Endodermal cell (in vitro differentiated cells): ENCODE measurements at regions not wholly inside any gene's neighbourhood (a gene's known extent, or its start where the extent isn't known, plus 50 kb on each side); places are given as distances from the start of the nearest gene placed in this dataset.

Source experiments
- DNase-seq: peaks from one replicate; pipeline ENCODE4 v3.0.0-alpha.2; 2017
- H3K27ac ChIP-seq: 2 replicates; pipeline ENCODE4 v1.5.1; 2013; ENCODE audit warnings: mild to moderate bottlenecking, low read depth, low read length, moderate library complexity
- H3K27me3 ChIP-seq: 2 replicates; pipeline ENCODE4 v1.6.1; 2013; ENCODE audit warnings: mild to moderate bottlenecking, low read length, moderate library complexity; ENCODE audit not compliant: insufficient read depth, control insufficient read depth, poor library complexity, severe bottlenecking
- H3K36me3 ChIP-seq: 2 replicates; pipeline ENCODE4 v1.7.0; 2013; ENCODE audit warnings: mild to moderate bottlenecking, low read length, moderate library complexity; ENCODE audit not compliant: control insufficient read depth, insufficient read depth
- H3K4me1 ChIP-seq: one replicate; pipeline ENCODE4 v1.7.0; 2013; ENCODE audit warnings: low read length; ENCODE audit not compliant: control insufficient read depth, insufficient read depth
- H3K4me3 ChIP-seq: 2 replicates; pipeline ENCODE4 v1.5.1; 2013; ENCODE audit warnings: mild to moderate bottlenecking, low read length, moderate library complexity
- H3K9ac ChIP-seq: 2 replicates; pipeline ENCODE4 v1.6.1; 2013; ENCODE audit warnings: mild to moderate bottlenecking, low read length, moderate library complexity; ENCODE audit not compliant: poor library complexity, severe bottlenecking; ENCODE audit errors: extremely low read depth
- H3K9me3 ChIP-seq: 2 replicates; pipeline ENCODE4 v1.6.1; 2013; ENCODE audit warnings: mild to moderate bottlenecking, low read length, moderate library complexity; ENCODE audit not compliant: control insufficient read depth
- H3K27ac Mint-ChIP-seq: 2 replicates; pipeline ENCODE4 v1.8.0; 2020; ENCODE audit warnings: mixed read lengths
- H3K27me3 Mint-ChIP-seq: 2 replicates; pipeline ENCODE4 v1.8.0; 2021; ENCODE audit warnings: mild to moderate bottlenecking, mixed read lengths; ENCODE audit not compliant: insufficient read depth
- H3K36me3 Mint-ChIP-seq: 2 replicates; pipeline ENCODE4 v1.8.0; 2020; ENCODE audit warnings: low read depth, mixed read lengths
- H3K4me1 Mint-ChIP-seq: 2 replicates; pipeline ENCODE4 v1.8.0; 2020; ENCODE audit warnings: mixed read lengths
- H3K4me3 Mint-ChIP-seq: 2 replicates; pipeline ENCODE4 v1.8.0; 2020; ENCODE audit warnings: mild to moderate bottlenecking, moderate library complexity, mixed read lengths
- H3K9me3 Mint-ChIP-seq: 2 replicates; pipeline ENCODE4 v1.8.0; 2020; ENCODE audit warnings: mild to moderate bottlenecking, mixed read lengths
- CTCF ChIP-seq: fragments of 200-600 bp; sonication (generic); conservative IDR thresholded peaks from 2 replicates; pipeline ENCODE4 v1.5.0; 2021; ENCODE audit warnings: antibody characterized with exemption, mild to moderate bottlenecking
- WGBS, 2 experiments: methylation state at CpG; one replicate each; pipeline versions ENCODE4 v1.1.5 to v1.1.7; 2013; ENCODE audit warnings: missing lambda C conversion rate in 2 of 2, mixed read lengths in 1 of 2; ENCODE audit not compliant: insufficient coverage in 1 of 2, insufficient read length in 1 of 2; 5-methylcytosine and 5-hydroxymethylcytosine counted together

DNA sequence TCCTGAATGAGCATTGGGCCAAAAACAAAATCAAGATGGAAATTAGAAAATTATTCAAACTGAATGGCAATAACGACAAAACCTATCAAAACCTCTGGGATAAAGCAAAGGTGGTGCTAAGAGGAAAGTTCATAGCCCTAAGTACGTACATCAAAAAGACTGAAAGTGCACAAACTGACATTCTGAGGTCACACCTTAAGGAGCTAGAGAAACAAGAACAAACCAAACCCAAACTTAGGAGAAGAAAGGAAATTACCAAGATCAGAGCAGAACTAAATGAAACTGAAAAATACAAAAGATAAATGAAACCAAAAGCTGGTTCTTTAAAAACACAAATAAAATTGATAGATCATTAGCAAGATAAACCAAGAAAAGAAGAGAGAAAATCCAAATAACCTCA lies 1543.5 kb upstream of the ACVR2A start:
- H3K4me3 ChIP-seq, result no peak overlapping the region
- no peak overlapping the region for H3K9ac ChIP-seq
- Mint-ChIP-seq H3K9me3 (peaks cover 44% of the 10 kb centered on the region), H3K4me3 (no peak overlapping the region), H3K4me1 (no peaks in the 10 kb centered on the region), H3K27me3 (no peaks in the 10 kb centered on the region), H3K27ac (no peak overlapping the region), H3K36me3 (peaks cover 6% of the 10 kb centered on the region)
- no peaks in the 10 kb centered on the region for H3K36me3 ChIP-seq
- TF ChIP-seq CTCF, result no peak
- H3K4me1 ChIP-seq, result no peaks in the 10 kb centered on the region
- 89% methylated on average over 1 to 2 of the region's 2 CpGs for WGBS, 2 experiments
- H3K27ac ChIP-seq, result no peak overlapping the region
- no peaks in the 10 kb centered on the region for H3K27me3 ChIP-seq
- peaks cover 10% of the 10 kb centered on the region for H3K9me3 ChIP-seq
- no peak for DNase-seq

DNA sequence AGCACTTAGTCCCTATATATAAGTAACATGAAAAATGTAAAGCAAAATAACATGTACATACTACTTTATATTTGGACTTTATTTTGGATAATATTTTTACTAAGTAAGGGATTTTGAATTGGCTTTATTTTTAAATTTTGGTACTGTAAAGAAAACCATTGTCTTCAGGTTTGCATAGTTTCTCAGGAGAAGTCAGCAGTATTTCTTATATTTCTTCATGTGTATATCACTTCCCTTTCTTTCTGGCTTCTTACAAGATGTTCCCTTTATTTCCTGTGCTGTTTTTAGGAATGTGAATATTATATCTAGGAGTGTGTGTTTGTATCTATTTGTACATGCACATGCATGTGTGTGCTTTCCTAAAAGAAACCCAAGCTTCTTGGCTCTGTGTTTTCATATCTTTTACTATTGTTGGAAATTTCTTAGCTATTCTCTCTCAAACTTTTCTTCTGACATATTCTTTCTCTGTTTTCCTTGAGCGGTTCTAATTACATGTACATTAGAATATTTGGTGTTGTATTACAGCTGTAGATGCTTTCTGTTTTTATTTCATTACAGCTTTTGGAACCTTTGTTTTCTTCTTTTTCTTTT lies 1549.7 kb upstream of the ACVR2A start:
- H3K36me3 Mint-ChIP-seq, result peaks cover 4% of the 10 kb centered on the region
- H3K9me3 ChIP-seq, result peaks cover 18% of the 10 kb centered on the region
- H3K4me3 Mint-ChIP-seq, result no peak overlapping the region
- H3K4me1 Mint-ChIP-seq, result no peaks in the 10 kb centered on the region
- H3K9me3 Mint-ChIP-seq, result peaks cover 33% of the 10 kb centered on the region
- H3K9ac ChIP-seq, result no peak overlapping the region
- H3K27ac ChIP-seq, result no peak overlapping the region
- DNase-seq, result no peak
- no peaks in the 10 kb centered on the region for H3K27me3 ChIP-seq
- H3K4me3 ChIP-seq, result no peak overlapping the region
- TF ChIP-seq CTCF, result no peak
- no peaks in the 10 kb centered on the region for H3K27me3 Mint-ChIP-seq
- H3K36me3 ChIP-seq, result no peaks in the 10 kb centered on the region
- H3K27ac Mint-ChIP-seq, result no peak overlapping the region
- no peaks in the 10 kb centered on the region for H3K4me1 ChIP-seq
- no CpG with 5 or more reads among the region's 1 CpG for WGBS, 2 experiments

GRCh38 chr2:146287281-146287680 lies 1557.5 kb upstream of the ACVR2A start:
- H3K4me3 Mint-ChIP-seq, result no peak overlapping the region
- H3K4me1 Mint-ChIP-seq, result no peaks in the 10 kb centered on the region
- no peak for DNase-seq
- H3K4me1 ChIP-seq, result no peaks in the 10 kb centered on the region
- no peaks in the 10 kb centered on the region for H3K27me3 ChIP-seq
- WGBS, 2 experiments, result 83 to 88% methylated on average over 1 of the region's 1 CpG
- H3K27me3 Mint-ChIP-seq, result no peaks in the 10 kb centered on the region
- H3K36me3 ChIP-seq, result no peaks in the 10 kb centered on the region
- H3K9me3 ChIP-seq, result no peaks in the 10 kb centered on the region
- TF ChIP-seq CTCF, result no peak
- H3K27ac Mint-ChIP-seq, result no peak overlapping the region
- no peak overlapping the region for H3K4me3 ChIP-seq
- peaks cover 7% of the 10 kb centered on the region for H3K9me3 Mint-ChIP-seq
- H3K27ac ChIP-seq, result no peak overlapping the region
- H3K36me3 Mint-ChIP-seq, result no peaks in the 10 kb centered on the region
- no peak overlapping the region for H3K9ac ChIP-seq
